ENCODE measurements at regions not wholly inside any gene's neighbourhood (a gene's known extent, or its start where the extent isn't known, plus 50 kb on each side); places are given as distances from the start of the nearest gene placed in this dataset.

DNA sequence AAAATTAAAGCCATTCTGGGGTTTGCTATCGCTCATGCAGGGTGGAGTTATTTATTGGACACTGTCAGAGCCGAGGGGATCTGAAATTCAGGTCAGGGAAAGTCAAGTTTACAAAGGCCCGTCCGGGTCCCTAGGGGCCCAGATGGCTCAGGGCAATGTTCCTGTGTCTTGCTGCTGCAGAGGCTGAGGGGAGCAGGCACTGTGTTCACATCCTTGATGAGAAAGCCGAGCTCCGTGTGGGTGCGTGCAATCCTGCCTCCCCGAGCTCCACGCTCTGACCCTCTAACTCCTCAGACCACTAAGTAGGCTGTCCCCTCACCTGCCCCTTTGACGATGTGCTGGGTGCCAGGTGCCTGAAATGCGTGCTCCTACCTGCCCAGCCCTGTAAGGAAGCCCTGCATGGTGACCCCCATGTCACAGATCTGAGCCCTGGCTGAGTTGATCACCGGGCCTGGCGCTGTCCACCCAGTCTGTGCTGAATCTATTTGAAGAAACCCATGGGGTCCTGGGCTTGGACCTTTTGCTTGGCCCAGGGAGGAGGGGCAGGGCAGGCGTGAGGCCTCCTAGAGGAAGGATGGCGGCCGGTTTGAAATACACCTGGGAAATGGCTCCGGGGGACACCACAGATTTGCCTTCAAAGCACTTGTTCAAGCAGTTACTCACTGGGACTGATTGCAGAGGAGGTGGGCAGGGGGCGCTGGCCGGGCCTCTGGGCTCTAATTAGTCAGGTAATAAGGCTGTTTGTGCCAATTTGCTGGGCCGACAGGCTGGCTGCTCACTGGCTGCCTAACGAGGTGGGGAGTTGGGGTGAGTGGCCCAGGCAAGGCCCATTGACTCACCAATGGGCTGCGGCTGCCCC lies 204.3 kb downstream of the KIF26A start:
- WGBS: 83% methylated on average over 22 of the region's 22 CpGs
- no peak for DNase-seq (ENCODE audit: low read depth in 6 of 9, low spot score in 9 of 9)
- no peaks in the 10 kb centered on the region for H3K4me1 ChIP-seq (ENCODE audit: control insufficient read depth in 2 of 2, insufficient read depth in 2 of 2, low read length in 2 of 2)
- H3K4me3 ChIP-seq (ENCODE audit: low read length in 2 of 2): no peak overlapping the region
- H3K9me3 ChIP-seq (ENCODE audit: control insufficient read depth in 2 of 2, insufficient read depth in 1 of 2, low read length in 1 of 2): peaks cover 0 to 3% of the 10 kb centered on the region in 2 donors
- peaks cover 0 to 2% of the 10 kb centered on the region in 2 donors for H3K27me3 ChIP-seq (ENCODE audit: control insufficient read depth in 2 of 2, insufficient read depth in 1 of 2, low read length in 1 of 2)
- H3K36me3 ChIP-seq (ENCODE audit: control insufficient read depth in 2 of 2, insufficient read depth in 2 of 2, low read length in 1 of 2): no peaks in the 10 kb centered on the region
- H3K27ac ChIP-seq (ENCODE audit: low read depth in 1 of 2, low read length in 1 of 2): no peak overlapping the region

DNA sequence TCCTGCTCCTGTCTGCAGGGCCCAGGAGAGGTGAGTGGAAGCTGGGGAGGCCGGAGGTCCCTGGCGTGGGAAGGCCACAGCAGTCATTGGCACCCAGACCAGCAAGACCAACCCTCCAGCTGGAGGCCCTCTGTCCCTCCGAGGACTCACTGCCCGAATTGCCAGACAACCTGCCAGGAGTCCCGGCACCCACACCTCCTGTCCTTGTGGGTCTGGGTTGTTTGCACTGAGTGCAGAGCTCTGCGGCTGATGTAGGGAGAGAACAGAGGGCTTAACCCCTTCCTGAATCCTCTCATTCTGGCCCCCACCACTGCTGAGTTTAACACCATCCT lies 204.9 kb downstream of the KIF26A start:
- Histone ChIP-seq H3K27me3 (ENCODE audit: control insufficient read depth in 2 of 2, insufficient read depth in 1 of 2, low read length in 1 of 2) (peaks cover 0 to 2% of the 10 kb centered on the region in 2 donors), H3K36me3 (ENCODE audit: control insufficient read depth in 2 of 2, insufficient read depth in 2 of 2, low read length in 1 of 2) (no peaks in the 10 kb centered on the region)

DNA sequence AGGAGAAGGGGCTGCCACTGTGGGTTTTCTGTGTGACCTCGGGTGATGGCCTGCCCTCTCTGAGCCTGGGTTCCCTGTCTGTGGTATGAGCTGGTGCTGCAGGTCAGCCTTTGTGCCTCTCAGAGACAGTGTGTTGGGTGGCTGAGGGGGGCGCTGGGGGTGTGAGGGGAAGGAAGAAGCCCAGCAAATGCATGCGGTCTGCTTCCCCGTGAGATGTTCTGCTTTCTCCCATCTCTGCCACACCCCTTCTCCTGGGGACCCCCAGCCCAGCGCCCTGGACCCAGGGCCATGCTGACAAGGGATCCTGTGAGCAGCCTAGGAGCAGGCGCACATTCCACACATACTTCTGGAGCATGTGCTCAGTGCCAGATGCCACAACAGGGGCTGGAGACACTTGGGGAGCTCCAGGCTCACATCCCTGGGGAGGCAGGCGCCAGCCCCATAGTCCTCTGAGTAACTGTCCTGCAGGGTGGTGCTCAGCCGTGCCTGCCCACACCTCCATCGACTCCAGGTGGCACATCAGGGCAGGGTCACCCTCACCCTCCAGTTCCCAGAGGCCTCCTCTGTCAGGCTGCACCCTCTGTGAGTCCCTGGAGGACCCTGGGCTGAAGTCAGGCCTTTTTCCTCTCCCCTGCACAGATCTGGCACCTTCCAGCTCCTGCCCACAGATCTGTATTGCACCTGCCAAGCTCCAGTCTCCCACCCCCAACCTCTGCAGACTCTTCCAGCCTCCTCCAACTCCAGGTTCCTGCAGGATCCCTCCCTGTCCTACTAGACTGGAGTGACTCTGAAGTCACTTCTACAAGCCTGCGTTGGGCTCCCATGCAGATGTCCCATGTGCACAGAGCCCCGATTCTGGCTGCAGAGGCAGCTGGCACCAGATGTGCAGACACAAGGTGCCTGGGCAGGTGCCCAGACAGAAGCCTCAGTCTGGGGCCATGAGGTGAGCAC lies 205.6 kb downstream of the KIF26A start:
- H3K9me3 ChIP-seq (ENCODE audit: control insufficient read depth in 2 of 2, insufficient read depth in 1 of 2, low read length in 1 of 2): no peaks in the 10 kb centered on the region
- H3K4me3 ChIP-seq (ENCODE audit: low read length in 2 of 2): no peak overlapping the region
- 77% methylated on average over 11 of the region's 11 CpGs for WGBS
- peaks cover 0 to 2% of the 10 kb centered on the region in 2 donors for H3K27me3 ChIP-seq (ENCODE audit: control insufficient read depth in 2 of 2, insufficient read depth in 1 of 2, low read length in 1 of 2)
- no peak for DNase-seq (ENCODE audit: low read depth in 6 of 9, low spot score in 9 of 9)
- H3K27ac ChIP-seq (ENCODE audit: low read depth in 1 of 2, low read length in 1 of 2): no peak overlapping the region
- H3K36me3 ChIP-seq (ENCODE audit: control insufficient read depth in 2 of 2, insufficient read depth in 2 of 2, low read length in 1 of 2): no peaks in the 10 kb centered on the region
- H3K4me1 ChIP-seq (ENCODE audit: control insufficient read depth in 2 of 2, insufficient read depth in 2 of 2, low read length in 2 of 2): no peaks in the 10 kb centered on the region

More for the DNA sequence above, 204.9 kb downstream of the KIF26A start:
- peaks cover 0 to 2% of the 10 kb centered on the region in 2 donors for H3K9me3 ChIP-seq (ENCODE audit: control insufficient read depth in 2 of 2, insufficient read depth in 1 of 2, low read length in 1 of 2)
- no peak overlapping the region for H3K27ac ChIP-seq (ENCODE audit: low read depth in 1 of 2, low read length in 1 of 2)
- no peak overlapping the region for H3K4me3 ChIP-seq (ENCODE audit: low read length in 2 of 2)
- 94% methylated on average over 6 of the region's 6 CpGs for WGBS
- DNase-seq (ENCODE audit: low read depth in 6 of 9, low spot score in 9 of 9): no peak
- H3K4me1 ChIP-seq (ENCODE audit: control insufficient read depth in 2 of 2, insufficient read depth in 2 of 2, low read length in 2 of 2): no peaks in the 10 kb centered on the region

GRCh38 chr14:104344818-104345620 lies 206.6 kb downstream of the KIF26A start:
- H3K36me3 ChIP-seq (ENCODE audit: control insufficient read depth in 2 of 2, insufficient read depth in 2 of 2, low read length in 1 of 2): no peaks in the 10 kb centered on the region
- H3K4me3 ChIP-seq (ENCODE audit: low read length in 2 of 2): no peak overlapping the region
- WGBS: 84% methylated on average over 11 of the region's 11 CpGs
- DNase-seq (ENCODE audit: low read depth in 6 of 9, low spot score in 9 of 9): no peak
- H3K4me1 ChIP-seq (ENCODE audit: control insufficient read depth in 2 of 2, insufficient read depth in 2 of 2, low read length in 2 of 2): no peaks in the 10 kb centered on the region
- H3K27me3 ChIP-seq (ENCODE audit: control insufficient read depth in 2 of 2, insufficient read depth in 1 of 2, low read length in 1 of 2): peaks cover 0 to 2% of the 10 kb centered on the region in 2 donors
- no peaks in the 10 kb centered on the region for H3K9me3 ChIP-seq (ENCODE audit: control insufficient read depth in 2 of 2, insufficient read depth in 1 of 2, low read length in 1 of 2)
- no peak overlapping the region for H3K27ac ChIP-seq (ENCODE audit: low read depth in 1 of 2, low read length in 1 of 2)

GRCh38 chr14:104345621-104346462 lies 207.5 kb downstream of the KIF26A start:
- Histone ChIP-seq H3K27me3 (ENCODE audit: control insufficient read depth in 2 of 2, insufficient read depth in 1 of 2, low read length in 1 of 2) (peaks cover 0 to 2% of the 10 kb centered on the region in 2 donors), H3K4me1 (ENCODE audit: control insufficient read depth in 2 of 2, insufficient read depth in 2 of 2, low read length in 2 of 2) (no peaks in the 10 kb centered on the region), H3K4me3 (ENCODE audit: low read length in 2 of 2) (no peak overlapping the region), H3K27ac (ENCODE audit: low read depth in 1 of 2, low read length in 1 of 2) (no peak overlapping the region), H3K9me3 (ENCODE audit: control insufficient read depth in 2 of 2, insufficient read depth in 1 of 2, low read length in 1 of 2) (no peaks in the 10 kb centered on the region), H3K36me3 (ENCODE audit: control insufficient read depth in 2 of 2, insufficient read depth in 2 of 2, low read length in 1 of 2) (no peaks in the 10 kb centered on the region)
- 94% methylated on average over 20 of the region's 20 CpGs for WGBS
- no peak for DNase-seq (ENCODE audit: low read depth in 6 of 9, low spot score in 9 of 9)

- WGBS: 86% methylated on average over 10 of the region's 10 CpGs
- H3K27me3 ChIP-seq (ENCODE audit: control insufficient read depth in 2 of 2, insufficient read depth in 1 of 2, low read length in 1 of 2): peaks cover 0 to 2% of the 10 kb centered on the region in 2 donors
Measured at GRCh38 chr14:104346608-104347007, 208.2 kb downstream of the KIF26A start.

GRCh38 chr14:104348741-104349140 lies 210.4 kb downstream of the KIF26A start:
- Histone ChIP-seq H3K36me3 (ENCODE audit: control insufficient read depth in 2 of 2, insufficient read depth in 2 of 2, low read length in 1 of 2) (no peaks in the 10 kb centered on the region), H3K27me3 (ENCODE audit: control insufficient read depth in 2 of 2, insufficient read depth in 1 of 2, low read length in 1 of 2) (no peaks in the 10 kb centered on the region), H3K27ac (ENCODE audit: low read depth in 1 of 2, low read length in 1 of 2) (no peak overlapping the region), H3K9me3 (ENCODE audit: control insufficient read depth in 2 of 2, insufficient read depth in 1 of 2, low read length in 1 of 2) (no peaks in the 10 kb centered on the region), H3K4me1 (ENCODE audit: control insufficient read depth in 2 of 2, insufficient read depth in 2 of 2, low read length in 2 of 2) (no peaks in the 10 kb centered on the region), H3K4me3 (ENCODE audit: low read length in 2 of 2) (no peak overlapping the region)
- DNase-seq (ENCODE audit: low read depth in 6 of 9, low spot score in 9 of 9): no peak
- WGBS: 69% methylated on average over 5 of the region's 5 CpGs

More at GRCh38 chr14:104346608-104347007, 208.2 kb downstream of the KIF26A start:
- no peaks in the 10 kb centered on the region for H3K4me1 ChIP-seq (ENCODE audit: control insufficient read depth in 2 of 2, insufficient read depth in 2 of 2, low read length in 2 of 2)
- no peak overlapping the region for H3K27ac ChIP-seq (ENCODE audit: low read depth in 1 of 2, low read length in 1 of 2)
- no peaks in the 10 kb centered on the region for H3K9me3 ChIP-seq (ENCODE audit: control insufficient read depth in 2 of 2, insufficient read depth in 1 of 2, low read length in 1 of 2)
- no peak overlapping the region for H3K4me3 ChIP-seq (ENCODE audit: low read length in 2 of 2)
- DNase-seq (ENCODE audit: low read depth in 6 of 9, low spot score in 9 of 9): no peak
- H3K36me3 ChIP-seq (ENCODE audit: control insufficient read depth in 2 of 2, insufficient read depth in 2 of 2, low read length in 1 of 2): no peaks in the 10 kb centered on the region

DNA sequence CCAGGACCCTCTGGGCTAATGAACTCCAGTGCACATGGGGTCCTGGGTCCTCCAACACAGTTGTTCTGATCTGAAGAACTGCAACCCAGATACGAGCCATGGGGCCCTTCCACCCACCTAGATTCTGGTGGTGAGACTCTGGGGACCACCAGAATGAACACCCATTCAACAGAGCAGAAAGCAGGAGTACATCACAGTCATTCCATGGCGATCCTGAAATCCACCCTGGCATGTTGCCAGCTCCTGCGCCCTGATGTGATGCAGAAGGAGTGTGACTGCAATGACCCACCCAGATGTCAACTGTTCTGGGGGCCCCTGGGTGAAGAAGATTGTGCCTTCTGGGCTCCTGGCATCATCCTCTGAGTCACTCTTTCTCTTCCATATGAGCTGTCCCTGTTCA lies 211.6 kb downstream of the KIF26A start:
- no peak overlapping the region for H3K27ac ChIP-seq (ENCODE audit: low read depth in 1 of 2, low read length in 1 of 2)
- H3K4me3 ChIP-seq (ENCODE audit: low read length in 2 of 2): no peak overlapping the region
- H3K9me3 ChIP-seq (ENCODE audit: control insufficient read depth in 2 of 2, insufficient read depth in 1 of 2, low read length in 1 of 2): no peaks in the 10 kb centered on the region
- H3K27me3 ChIP-seq (ENCODE audit: control insufficient read depth in 2 of 2, insufficient read depth in 1 of 2, low read length in 1 of 2): no peaks in the 10 kb centered on the region
- 89% methylated on average over 3 of the region's 3 CpGs for WGBS
- no peaks in the 10 kb centered on the region for H3K36me3 ChIP-seq (ENCODE audit: control insufficient read depth in 2 of 2, insufficient read depth in 2 of 2, low read length in 1 of 2)
- no peaks in the 10 kb centered on the region for H3K4me1 ChIP-seq (ENCODE audit: control insufficient read depth in 2 of 2, insufficient read depth in 2 of 2, low read length in 2 of 2)
- no peak for DNase-seq (ENCODE audit: low read depth in 6 of 9, low spot score in 9 of 9)
